ENCODE measurements at regions not wholly inside any gene's neighbourhood (a gene's known extent, or its start where the extent isn't known, plus 50 kb on each side); places are given as distances from the start of the nearest gene placed in this dataset.

DNA sequence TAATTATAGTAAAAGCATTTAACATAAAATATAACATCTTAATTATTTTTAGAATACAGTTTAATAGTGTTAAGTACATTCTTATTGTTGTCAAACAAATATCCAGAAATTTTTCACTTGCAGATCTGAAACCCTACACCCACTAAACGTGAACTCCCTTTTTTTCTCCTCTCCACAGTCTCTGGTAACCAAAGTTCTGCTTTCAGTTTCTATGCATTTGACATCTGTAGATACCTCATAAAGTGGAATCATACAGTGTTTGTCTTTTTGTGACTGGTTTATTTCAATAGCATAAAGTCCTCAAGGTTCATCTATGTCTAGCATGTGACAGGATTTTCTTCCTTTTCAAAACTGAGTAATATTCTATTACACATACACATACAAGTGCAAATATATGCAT is 286.3 kb downstream of the BTBD3 start:
- no peak for TF ChIP-seq EZH2 (IDR thresholded peaks at IDR 0.05; ENCODE audit: low read length, unreplicated experiment)
- TF ChIP-seq, protein P1, sequence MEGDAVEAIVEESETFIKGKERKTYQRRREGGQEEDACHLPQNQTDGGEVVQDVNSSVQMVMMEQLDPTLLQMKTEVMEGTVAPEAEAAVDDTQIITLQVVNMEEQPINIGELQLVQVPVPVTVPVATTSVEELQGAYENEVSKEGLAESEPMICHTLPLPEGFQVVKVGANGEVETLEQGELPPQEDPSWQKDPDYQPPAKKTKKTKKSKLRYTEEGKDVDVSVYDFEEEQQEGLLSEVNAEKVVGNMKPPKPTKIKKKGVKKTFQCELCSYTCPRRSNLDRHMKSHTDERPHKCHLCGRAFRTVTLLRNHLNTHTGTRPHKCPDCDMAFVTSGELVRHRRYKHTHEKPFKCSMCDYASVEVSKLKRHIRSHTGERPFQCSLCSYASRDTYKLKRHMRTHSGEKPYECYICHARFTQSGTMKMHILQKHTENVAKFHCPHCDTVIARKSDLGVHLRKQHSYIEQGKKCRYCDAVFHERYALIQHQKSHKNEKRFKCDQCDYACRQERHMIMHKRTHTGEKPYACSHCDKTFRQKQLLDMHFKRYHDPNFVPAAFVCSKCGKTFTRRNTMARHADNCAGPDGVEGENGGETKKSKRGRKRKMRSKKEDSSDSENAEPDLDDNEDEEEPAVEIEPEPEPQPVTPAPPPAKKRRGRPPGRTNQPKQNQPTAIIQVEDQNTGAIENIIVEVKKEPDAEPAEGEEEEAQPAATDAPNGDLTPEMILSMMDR (conservative IDR thresholded peaks at IDR 0.05; ENCODE audit: low read depth, low read length): no peak

Measured in PC-3 (cell line).